GM18498 (cell line): ENCODE measurements at regions not wholly inside any gene's neighbourhood (a gene's known extent, or its start where the extent isn't known, plus 50 kb on each side); places are given as distances from the start of the nearest gene placed in this dataset.
"Not testable (repeated sequence)": the region's sequence is repeated elsewhere in the genome, so short reads cannot be mapped to it uniquely, and the experiment has no call there.

ENCODE experiments used
- ATAC-seq: cut with Tn5 transposase; IDR thresholded peaks from one replicate; pipeline ENCODE4 v1.9.1; 2021; ENCODE audit warnings: mild to moderate bottlenecking, moderate library complexity; ENCODE audit not compliant: unreplicated experiment

DNA sequence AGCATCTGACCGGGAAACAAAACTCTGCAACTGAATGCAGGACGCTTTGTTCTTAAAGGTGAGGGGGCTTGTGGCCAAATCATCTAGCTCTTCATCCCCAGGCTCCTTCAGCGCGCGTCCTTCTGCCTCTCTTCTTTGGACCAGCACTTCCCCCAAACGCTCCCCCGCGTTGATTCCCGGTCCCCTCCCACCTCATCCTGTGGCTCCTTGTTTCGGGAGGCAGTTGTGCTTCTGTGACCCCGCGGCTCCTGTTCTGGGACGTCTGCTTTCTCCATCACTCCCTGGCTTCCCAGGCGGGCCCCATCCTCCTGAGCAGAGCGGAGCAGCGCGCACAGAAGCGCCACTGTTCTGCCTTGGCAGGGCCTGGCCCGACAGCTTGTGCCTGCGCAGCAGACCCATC is 109.7 kb upstream of the ZNG1E start:
- ATAC-seq: not testable (repeated sequence)

DNA sequence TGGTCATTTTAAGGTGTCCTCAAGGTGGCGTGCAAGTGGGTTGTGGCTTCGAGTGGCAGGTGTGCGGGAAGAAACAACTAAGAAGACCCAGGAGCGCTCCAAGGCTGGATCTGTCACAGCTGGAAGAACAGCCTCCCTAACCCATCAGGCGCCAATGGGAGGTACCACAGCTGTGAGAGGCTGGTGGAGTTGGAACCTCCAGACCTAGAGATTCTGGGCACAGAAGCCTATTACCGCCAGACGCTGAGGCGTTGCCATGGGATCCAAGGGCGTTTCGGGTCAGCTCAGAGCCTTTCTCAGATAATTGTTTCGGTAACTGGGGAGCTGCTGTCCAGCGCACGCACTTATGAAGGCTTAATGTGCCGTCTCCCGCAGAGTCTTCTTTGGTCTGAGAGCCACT is 156.7 kb upstream of the ZNG1E start:
- ATAC-seq: not testable (repeated sequence)

DNA sequence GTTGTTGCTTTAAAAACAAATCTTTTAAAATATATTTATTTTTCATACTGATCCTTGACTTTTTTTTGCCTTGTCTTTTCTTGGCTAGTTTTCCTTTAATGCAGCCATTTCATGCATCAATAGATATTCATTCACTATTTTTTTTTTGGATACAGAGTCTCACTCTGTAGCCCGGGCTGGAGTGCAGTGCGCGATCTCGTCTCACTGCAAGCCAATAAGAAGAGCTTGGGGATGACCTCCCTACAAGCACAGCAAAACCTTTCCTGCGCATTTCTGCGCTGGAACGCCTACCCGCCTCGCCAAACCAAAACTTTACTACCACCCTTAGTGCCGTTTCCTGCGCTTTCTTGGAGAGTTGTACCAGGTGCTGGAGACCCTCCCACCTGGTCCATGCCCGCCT is 161.3 kb upstream of the ZNG1E start:
- not testable (repeated sequence) for ATAC-seq

DNA sequence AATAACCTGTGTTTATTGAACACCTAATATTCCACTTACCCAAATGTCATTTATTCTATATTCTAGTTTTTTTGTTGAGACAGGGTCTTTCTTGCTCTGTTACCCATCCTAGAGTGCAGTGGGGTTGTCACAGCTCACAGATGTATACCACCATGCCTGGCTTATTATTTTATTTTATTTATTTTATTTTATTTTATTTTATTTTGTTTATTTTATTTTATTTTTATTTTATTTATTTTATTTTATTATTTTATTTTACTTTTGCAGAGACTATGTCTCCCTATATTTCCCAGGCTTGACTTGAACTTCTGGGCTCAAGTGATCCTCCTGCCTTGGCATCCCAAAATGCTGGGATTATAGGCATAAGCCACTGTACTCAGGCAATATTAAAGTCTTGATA is 167.8 kb upstream of the ZNG1E start:
- ATAC-seq: not testable (repeated sequence)

DNA sequence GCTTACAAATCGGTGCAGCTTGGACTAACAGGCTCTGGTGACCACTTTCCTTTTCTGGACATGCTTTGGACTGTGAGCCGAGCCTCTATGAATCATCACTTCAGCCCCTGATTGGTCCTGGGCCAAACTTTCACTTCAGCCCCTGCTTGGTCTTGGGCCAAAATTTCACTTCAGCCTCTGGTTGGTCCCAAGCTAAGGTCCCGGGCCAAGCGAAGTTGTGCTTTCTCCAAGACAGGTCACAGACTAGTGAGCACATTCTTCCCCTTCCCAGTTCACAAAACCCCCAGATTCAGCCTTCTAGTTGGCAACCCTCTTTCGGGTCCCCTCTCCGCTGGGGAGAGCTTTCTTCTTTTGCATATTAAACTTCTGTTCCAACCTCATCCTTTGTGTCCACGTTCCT is 171.0 kb upstream of the ZNG1E start:
- not testable (repeated sequence) for ATAC-seq

DNA sequence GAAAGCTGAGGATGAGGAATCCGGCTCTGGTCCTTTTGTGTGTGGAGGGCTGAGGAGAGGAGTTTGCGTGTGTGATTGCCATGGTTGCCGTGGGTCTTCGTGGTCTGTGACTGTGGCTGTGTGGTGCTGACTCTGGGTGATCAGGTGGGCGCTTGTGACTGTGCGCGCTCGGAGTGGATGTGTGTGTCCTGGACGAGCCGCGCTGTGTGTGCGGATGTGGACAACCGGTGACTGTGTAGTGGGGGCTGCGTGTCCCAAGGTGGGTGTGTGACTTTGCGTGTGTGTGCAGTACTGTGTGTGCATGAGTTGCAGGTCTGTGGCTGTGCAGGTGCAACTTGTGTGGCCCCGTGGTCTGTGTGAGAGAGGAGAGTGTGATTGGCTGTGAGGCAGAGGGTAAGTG is 172.0 kb upstream of the ZNG1E start:
- not testable (repeated sequence) for ATAC-seq

DNA sequence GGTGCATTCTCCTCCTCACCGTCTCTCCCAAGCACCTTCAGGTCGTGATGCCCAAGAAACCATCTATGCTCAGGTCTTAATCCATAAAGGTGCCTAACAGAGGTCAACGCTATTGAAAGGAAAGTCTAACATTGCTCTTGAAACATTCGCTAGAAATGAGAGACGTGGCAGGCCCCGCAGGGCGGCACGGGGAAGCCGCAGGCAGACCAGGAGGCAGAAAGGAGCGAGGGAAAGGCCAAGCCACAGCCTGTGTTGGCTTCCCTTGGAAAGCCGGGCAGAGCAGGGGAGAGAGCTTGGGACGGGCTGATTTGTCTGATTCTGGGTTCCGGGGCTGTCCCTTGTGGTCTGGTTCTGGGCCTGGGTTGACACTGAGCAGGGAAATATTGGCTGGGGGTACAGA is 192.8 kb upstream of the ZNG1E start:
- not testable (repeated sequence) for ATAC-seq

DNA sequence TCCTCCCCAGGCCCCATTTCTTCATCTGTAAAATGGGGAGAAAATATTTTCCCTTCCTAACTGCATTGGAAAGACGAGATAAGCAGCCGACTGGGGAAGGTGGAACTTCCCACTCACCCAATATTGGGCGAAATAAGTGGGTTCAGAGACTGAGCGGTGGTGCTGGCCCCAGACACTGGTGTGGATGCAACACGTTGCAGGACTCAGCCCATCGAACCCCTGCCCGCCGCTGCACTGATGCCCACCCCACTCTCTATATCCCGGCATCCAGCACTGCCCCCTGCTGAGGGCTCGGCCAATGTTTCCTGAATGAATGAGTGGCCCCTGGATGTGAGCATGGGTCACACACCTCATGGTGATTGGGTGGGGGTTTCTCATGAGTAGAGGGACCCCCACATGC is 194.4 kb upstream of the ZNG1E start:
- ATAC-seq: not testable (repeated sequence)

DNA sequence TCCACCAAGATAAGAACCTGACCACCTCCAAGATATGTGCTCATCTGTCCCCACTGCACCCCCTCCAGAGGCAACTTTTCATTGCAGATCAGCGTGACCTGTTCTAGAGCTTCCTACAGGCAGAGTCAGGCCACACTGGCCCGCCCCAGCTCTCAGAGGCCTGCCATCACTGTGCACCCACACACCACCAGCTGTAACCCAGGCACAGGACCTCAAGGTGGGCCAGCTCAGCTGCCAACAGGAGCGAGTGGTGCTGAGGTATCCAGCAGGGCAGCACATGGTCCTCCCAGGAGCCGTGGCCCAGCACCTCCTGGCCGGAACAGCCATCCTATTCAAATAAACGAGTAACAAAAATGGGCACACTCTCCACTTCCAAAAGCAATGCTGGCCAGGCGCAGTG is 189.9 kb upstream of the FOXD4L5 start:
- ATAC-seq: not testable (repeated sequence)

DNA sequence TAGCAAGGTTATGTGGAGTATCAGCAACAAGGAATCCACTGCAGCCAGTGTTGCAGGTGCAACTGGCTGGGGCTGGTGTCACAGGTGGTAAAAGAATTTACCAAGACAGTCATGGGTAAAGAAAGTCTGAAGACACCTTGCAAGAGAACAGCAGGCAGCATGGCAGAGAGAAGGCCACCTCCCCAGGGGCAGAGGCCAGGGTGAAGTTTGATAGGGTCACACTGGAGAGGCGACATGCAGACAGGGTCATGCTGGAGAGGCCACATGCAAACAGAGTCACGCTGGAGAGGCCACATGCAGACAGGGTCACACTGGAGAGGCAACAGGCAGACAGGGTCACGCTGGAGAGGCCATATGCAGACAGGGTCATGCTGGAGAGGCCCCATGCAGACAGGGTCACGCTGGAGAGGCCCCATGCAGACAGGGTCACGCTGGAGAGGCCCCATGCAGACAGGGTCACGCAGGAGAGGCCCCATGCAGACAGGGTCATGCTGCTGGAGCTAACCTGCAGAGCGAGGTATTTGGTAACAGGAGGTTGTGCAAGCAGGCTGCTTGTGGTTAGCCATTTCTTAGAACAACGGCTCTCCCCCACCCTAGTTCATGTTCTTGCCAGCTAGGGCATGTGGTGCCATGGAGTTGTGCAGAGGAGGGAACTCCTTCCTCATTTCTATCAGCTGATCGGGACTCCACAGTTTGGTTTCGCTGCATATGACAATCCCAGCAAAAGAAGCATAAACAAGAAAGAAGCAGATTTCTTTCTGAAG is 188.2 kb upstream of the FOXD4L5 start:
- ATAC-seq: not testable (repeated sequence)

DNA sequence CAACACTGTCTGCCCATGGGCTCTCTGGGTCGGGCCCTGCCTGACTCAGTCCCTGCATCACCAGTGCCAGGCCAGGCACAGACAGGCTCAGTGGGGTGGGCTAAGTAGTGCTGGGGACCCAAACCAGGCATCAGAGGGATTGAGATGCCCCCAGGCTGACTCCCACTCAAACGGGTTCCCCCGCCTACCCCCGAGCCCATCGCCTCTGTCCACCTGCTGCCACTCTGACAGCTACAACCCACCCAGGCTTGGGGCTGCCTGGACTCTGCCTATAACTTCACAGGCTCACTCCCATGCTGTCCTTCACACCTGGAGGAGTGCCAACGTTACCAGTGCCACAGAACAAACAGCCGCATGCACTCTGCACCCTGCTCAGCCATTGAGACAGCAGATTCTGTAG is 186.1 kb upstream of the FOXD4L5 start:
- not testable (repeated sequence) for ATAC-seq

DNA sequence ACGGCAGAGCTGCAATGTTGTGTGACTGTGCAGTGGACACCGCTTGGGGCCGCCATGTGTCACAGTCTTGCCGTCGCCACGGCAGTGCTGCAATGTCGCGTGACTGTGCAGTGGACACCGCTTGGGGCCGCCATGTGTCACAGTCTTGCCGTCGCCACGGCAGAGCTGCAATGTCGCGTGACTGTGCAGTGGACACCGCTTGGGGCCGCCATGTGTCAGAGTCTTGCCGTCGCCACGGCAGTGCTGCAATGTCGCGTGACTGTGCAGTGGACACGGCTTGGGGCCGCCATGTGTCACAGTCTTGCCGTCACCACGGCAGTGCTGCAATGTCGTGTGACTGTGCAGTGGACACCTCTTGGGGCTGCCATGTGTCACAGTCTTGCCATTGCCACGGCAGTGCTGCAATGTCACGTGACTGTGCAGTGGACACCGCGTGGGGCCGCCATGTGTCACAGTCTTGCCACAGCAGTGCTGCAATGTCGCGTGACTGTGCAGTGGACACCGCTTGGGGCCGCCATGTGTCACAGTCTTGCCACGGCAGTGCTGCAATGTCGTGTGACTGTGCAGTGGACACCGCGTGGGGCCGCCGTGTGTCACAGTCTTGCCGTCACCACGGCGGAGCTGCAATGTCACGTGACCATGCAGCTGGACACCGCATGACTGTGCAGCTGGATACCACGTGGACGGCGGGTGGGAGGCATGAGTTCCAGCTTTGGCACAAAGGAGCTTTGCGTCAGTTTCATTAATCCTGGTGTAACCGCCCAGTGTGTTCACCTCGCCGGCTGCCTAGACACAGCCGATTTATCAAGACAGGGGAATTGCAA is 182.1 kb upstream of the FOXD4L5 start:
- ATAC-seq: not testable (repeated sequence)

DNA sequence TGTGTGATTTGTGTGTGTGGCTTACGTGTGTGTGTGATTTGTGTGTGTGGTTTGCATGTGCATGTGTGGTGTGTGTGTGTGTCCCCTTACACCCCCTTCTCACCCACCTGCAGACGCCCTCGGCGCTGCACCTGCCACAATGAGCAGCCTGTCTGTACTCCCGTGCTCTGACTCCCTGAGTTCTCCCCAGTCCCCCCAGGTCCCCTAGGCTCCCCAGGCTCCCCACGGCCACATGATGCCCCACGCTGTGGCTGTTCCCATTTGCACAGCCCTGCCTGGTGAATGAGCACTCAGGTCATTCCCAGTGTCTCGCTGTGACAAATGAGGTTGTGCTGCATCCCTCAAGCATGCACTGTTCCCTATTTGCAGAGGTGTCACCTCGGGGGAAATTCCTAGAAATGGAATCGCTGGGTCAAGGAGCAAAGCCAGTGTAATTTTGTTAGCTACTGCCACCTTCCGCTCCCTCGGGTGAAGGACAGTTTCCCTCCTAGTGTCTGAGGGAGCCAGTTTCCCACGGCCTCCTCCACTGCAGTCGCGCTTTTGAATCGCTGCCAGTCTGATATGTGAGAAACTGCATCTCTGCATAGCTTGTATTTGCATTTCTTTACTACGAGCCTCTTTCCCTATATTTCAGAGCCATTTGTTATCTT is 180.4 kb upstream of the FOXD4L5 start:
- ATAC-seq: not testable (repeated sequence)

DNA sequence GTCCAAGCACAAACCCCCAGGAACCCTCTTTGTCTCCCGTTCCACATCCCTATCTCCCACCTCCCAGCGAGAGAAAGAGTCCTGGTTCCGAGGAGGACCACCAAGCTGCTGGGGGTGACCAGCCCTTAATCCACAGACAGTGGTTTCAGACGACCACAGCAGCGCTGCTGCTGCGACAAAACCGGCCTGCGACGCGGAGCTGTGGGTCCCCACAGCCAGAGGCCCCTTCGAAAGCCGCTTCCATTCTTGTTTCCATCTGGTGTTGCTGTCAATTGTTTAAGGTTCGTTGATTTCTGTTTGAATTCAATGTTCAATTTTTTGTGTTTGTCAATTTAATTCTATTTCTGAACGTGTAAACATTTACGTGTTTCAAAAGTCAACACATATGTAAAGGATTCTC is 177.5 kb upstream of the FOXD4L5 start:
- ATAC-seq: not testable (repeated sequence)

DNA sequence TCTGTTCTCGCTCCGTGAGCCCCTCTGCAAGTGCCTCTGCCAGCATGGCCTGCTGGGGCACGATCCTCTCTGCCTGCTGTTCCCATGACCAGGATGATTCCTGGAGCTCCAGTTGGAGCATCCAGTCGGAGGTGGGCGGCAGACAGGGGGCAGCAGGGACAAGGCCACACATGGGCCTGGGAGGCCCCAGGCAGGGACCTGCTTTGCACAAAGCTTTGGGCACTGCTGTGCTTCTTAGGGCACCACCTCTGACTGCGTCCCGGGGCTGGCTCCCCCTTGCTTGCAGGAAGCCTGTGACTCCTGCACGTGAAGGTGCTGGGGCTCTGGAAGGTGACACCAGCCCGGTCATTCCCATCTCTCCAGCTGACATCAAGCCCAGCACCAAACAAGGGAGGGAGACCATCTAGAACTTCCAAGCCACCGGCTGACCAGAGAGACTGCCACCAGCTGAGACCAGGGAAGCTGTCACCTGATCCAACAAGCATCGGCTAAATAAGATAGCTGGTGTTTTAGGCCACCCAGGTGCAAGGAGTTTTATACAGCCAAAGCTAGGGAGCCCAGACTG is 174.8 kb upstream of the FOXD4L5 start:
- no peak for ATAC-seq

DNA sequence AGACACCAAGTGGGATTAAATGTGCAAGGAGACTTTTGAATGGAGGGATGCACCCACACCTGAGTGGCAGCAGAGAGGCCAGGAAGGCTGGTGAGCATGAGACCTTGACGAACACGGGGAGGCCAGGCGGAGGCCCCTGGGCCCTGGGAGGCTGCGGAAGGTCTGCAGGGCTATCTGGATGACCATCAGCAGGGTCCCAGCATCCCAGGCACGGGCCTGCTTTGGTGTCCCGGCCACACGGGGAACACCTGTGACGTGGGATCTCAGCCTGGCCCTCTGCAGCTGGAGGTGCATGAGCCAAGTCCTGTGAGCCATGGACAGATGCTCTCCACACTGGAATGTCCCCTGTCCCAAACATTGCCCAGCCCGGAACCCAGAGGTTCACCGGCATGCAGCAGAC is 174.0 kb upstream of the FOXD4L5 start:
- no peak for ATAC-seq

DNA sequence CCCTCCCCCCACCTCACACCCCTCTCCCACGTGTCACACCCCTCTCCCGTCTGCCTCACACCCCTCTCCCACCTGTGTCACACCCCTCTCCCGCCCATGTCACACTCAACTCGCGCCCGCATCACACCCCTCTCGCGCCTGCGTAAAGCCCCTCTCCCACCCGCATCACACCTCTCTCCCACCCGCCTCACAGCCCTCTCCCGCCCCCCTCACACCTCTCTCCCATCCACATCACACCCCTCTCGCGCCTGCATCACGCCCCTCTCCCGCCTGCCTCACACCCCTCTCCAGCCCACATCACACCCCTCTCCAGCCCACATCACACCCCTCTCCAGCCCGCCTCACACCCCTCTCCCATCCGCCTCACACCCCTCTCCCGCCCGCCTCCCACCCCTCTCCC is 173.5 kb upstream of the FOXD4L5 start:
- no peak for ATAC-seq

DNA sequence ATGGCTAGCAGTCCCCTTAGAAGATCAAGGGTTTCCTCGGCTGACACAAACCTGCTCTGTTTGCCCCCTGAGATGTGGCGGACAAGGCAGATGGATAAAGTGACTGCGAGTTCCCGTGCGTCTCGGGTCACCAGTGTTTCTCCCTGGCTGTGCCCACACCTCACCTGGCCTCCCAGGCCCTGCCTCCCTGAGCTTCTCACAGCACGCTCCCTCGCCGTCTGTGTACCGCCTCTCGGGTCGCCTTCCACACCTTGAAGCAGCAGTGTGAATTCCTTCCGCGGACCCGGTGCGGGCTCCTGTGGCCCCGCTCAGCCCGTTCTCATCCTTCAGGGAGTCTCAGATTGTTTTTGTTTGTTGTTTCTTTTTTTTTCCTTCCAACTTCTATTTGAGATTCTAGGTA is 172.0 kb upstream of the FOXD4L5 start:
- not testable (repeated sequence) for ATAC-seq

DNA sequence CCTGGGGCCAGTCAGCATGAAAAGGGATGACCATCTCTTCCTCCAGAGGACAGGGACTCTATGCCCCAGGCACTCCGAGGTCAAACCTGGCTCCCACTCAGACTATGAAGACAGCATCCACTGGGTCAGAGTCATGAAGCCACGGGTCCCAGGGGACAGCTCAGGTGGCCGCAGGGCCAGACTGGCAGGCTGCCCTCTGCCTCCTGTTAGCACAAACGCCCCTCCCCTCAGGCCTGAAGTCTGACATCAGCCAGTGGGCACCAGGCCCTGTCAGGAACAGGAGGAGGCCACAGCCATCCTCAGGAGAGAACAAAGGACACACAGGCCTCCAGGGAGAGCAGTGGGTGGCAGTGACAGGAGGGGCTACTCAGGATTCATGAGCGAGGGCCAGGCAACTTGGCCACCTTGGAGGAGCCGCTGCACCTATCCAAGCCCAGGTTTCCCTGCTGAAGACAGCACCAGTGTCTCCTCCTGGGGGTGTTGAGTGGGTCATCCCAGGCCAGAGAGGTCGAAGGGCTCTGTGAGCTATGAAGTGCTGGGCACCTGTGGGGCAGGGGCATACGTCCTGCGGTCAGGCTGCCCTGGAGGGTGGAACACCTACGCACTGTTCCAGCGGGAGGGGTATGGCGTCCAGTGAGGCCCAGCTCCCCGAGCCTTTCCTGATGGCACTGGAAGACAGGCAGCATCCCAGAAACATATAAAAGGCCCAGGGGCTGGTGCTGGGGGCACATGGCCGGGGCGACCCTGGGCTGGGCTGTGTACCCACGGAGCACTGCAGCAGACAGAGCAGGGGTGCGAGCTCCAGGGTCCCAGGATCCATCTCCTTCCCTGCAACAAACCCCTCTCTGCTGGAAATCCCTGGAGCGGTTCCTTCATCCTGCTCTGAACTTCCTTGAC is 171.0 kb upstream of the FOXD4L5 start:
- ATAC-seq: not testable (repeated sequence)

DNA sequence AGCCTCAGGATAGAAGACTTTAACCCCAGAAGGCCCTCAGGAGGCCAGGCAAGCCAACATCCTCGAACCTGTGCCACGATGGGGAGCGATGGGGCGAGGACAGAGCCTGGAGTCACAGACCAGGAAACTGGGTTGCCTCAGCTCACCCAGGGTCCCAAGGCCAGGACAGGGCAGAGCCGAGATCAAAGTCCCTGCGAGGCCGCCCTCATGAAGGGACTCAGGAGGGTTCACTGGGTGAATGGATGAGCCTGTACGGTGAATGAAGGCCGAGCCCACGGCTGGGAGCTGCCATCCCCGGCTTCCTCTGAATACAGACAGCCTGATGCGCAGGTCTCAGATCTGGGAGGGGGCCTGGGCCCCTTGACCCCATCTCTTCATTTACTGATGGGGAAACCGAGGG is 170.1 kb upstream of the FOXD4L5 start:
- ATAC-seq: not testable (repeated sequence)
